Cardiac fibroblast (primary cell): ENCODE measurements at regions not wholly inside any gene's neighbourhood (a gene's known extent, or its start where the extent isn't known, plus 50 kb on each side); places are given as distances from the start of the nearest gene placed in this dataset.

Experiments
- DNase-seq, 2 donors: peaks; one replicate each; pipeline versions ENCODE4 v3.0.0 to v3.0.0-alpha.2; 2010; ENCODE audit warnings: low read depth in 2 of 2
- H3K4me3 ChIP-seq, 2 donors: replicated peaks in 1 of 2; 1 replicate in 1 of 2; 2 replicates in 1 of 2; pipeline ENCODE4 v1.5.1; 2011; ENCODE audit warnings: low read depth in 2 of 2, low read length in 2 of 2, mild to moderate bottlenecking in 2 of 2, moderate library complexity in 1 of 2
- TF ChIP-seq, protein P1 (sequence below): IDR thresholded peaks from one replicate; pipeline ENCODE4 v1.5.1; 2011; ENCODE audit warnings: low read depth, mild to moderate bottlenecking, low read length, inconsistent platforms

DNA sequence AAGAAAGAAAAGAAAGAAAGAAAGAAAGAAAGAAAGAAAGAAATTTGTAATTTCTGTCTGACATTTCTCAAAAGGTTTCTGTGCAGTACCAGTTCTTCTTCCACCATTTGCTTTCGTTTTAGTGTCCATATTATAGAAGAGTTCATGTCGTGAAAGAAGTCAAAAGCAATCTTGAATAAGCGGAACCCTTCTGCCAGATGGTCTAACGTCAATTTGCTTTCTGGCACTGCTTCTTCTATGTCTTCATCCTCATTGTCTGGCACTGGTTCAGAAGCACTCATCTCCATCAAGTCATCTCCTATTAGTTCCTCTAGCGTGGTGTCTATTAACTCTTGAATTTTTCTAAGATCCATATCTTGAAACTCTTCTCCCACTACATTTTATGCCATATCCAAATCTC lies 170.0 kb upstream of the KCTD3 start:
- DNase-seq: no peak
- TF ChIP-seq, protein P1, sequence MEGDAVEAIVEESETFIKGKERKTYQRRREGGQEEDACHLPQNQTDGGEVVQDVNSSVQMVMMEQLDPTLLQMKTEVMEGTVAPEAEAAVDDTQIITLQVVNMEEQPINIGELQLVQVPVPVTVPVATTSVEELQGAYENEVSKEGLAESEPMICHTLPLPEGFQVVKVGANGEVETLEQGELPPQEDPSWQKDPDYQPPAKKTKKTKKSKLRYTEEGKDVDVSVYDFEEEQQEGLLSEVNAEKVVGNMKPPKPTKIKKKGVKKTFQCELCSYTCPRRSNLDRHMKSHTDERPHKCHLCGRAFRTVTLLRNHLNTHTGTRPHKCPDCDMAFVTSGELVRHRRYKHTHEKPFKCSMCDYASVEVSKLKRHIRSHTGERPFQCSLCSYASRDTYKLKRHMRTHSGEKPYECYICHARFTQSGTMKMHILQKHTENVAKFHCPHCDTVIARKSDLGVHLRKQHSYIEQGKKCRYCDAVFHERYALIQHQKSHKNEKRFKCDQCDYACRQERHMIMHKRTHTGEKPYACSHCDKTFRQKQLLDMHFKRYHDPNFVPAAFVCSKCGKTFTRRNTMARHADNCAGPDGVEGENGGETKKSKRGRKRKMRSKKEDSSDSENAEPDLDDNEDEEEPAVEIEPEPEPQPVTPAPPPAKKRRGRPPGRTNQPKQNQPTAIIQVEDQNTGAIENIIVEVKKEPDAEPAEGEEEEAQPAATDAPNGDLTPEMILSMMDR: no peak
- no peak overlapping the region for H3K4me3 ChIP-seq

- TF ChIP-seq, protein P1: no peak
- no peak for DNase-seq
- H3K4me3 ChIP-seq: no peak overlapping the region
These were observed 169.3 kb upstream of the KCTD3 start for GRCh38 chr1:215397843-215398242.

DNA sequence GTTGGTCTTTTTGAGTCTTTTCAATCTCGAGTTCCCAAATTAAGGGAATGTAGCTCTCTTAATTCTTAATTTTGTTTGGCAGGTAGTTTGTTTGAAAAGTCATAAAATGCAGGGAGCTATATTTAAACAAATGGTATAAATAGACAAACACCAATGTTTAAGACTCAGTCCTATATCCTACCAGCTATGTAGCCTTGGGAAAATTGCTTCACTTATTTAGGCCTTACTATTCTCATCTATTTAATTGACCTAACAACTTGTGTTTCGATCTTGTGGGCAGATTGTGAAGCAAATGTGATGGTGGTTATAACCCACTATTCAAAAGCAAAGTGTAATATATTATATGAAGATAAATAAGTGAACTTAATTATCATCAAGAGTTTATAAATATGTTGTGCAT lies 167.3 kb upstream of the KCTD3 start:
- TF ChIP-seq, protein P1: no peak
- no peak overlapping the region for H3K4me3 ChIP-seq
- DNase-seq: no peak

DNA sequence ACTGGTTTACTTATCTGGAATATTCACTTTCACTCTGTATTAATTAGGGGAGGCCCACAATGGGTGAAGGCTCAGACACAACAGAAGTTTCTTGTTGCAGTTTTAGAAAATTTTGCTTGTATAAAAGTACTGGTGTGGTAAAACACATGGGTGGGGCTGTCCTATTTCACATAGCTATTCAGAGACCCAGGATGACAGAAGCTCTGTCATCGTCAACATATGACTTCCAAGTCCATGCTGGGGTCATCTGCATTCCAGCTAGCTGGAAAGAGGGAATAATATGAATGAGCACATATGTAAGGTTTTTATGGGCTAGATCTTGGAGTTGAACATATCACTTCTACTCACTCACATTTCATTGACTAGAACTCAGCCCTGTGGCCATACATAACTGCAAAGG lies 166.4 kb upstream of the KCTD3 start:
- DNase-seq: no peak
- TF ChIP-seq, protein P1: no peak

DNA sequence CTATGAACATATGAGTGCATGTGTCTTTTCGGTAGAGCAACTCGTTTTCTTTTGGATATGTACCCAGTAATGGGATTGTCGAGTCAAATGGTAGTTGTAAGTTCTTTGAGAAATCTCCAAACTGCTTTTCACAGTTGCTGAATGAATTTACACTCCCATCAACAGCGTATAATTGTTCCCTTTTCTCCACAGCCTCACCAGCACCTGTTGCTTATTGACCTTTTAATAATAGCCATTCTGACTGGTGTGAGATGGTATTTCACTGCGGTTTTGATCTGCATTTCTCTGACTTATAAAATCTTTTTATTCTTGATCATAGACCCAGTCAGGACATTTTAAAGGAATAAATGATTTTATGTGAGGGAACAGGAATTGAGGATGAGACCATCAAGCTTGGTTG lies 165.0 kb upstream of the KCTD3 start:
- no peak for DNase-seq
- no peak overlapping the region for H3K4me3 ChIP-seq
- TF ChIP-seq, protein P1: no peak

More for the DNA sequence above, 166.4 kb upstream of the KCTD3 start:
- H3K4me3 ChIP-seq: no peak overlapping the region

DNA sequence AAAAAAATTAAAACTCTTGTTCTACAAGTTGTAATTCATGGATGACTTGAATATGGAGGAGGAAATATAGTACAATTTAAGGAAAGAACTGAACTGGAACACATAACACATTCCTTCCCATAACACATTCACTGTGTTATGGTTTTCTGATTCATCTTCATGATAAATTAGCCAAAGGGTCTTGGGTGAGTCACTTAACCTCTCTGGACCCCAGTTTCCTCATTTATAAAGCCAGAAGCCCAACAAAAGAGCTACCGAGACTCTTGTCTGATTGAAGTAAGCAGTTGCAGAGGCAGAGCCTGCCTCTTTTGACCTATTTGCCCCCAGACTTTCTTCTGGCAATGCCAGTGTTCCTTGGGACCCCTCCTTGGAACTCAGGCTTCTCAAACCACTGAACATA lies 161.9 kb upstream of the KCTD3 start:
- DNase-seq: no peak
- TF ChIP-seq, protein P1: no peak
- H3K4me3 ChIP-seq: no peak overlapping the region

DNA sequence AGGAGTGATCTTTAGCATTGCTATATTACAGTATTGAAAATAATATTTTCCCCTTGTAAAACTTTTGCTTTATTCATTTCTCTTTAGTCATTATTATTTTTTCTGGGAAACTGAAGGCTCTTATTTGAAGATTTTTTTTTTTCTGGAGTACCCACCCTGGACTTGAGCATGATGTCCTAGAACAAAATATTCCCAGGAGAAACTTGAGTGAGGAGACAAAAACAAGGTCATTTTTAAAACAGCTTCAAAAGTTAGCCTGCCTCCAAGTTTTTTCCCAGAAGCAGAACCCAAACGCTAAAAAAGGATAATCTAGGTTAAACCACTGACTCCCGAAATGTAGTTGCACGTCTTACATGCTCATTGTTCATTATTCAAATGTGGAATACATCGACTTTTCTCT lies 160.2 kb upstream of the KCTD3 start:
- TF ChIP-seq, protein P1: no peak
- no peak for DNase-seq
- no peak overlapping the region for H3K4me3 ChIP-seq
